Left lung (tissue), 4 donors: ENCODE measurements at regions not wholly inside any gene's neighbourhood (a gene's known extent, or its start where the extent isn't known, plus 50 kb on each side); places are given as distances from the start of the nearest gene placed in this dataset.
"Not testable (repeated sequence)": the region's sequence is repeated elsewhere in the genome, so short reads cannot be mapped to it uniquely, and the experiment has no call there.

Experiments used
- ATAC-seq: fragments of 200-7000 bp; cut with Tn5 transposase; one replicate; pipeline ENCODE4 v1.9.1; 2020; ENCODE audit warnings: moderate library complexity
- DNase-seq, 4 donors: peaks; one replicate each; pipeline ENCODE4 v3.0.0-alpha.2; 2013 to 2020
- H3K27ac ChIP-seq, 2 donors: fragments of 200-600 bp; sonication (generic) in 1 of 2; one replicate each; pipeline versions ENCODE4 v1.5.0 to v1.8.0; 2020 to 2021
- H3K27me3 ChIP-seq, 2 donors: fragments of 200-600 bp; sonication (generic) in 1 of 2; one replicate each; pipeline versions ENCODE4 v1.5.0 to v1.8.0; 2020 to 2021
- H3K36me3 ChIP-seq, 2 donors: fragments of 200-600 bp; sonication (generic) in 1 of 2; one replicate each; pipeline versions ENCODE4 v1.5.0 to v1.8.0; 2020 to 2021
- H3K4me1 ChIP-seq, 2 donors: fragments of 200-600 bp; one replicate each; pipeline ENCODE4 v1.8.0; 2021
- H3K4me3 ChIP-seq, 2 donors: fragments of 200-600 bp; sonication (generic) in 1 of 2; one replicate each; pipeline versions ENCODE4 v1.5.0 to v1.8.0; 2020 to 2021; ENCODE audit warnings: mild to moderate bottlenecking in 1 of 2
- H3K9me3 ChIP-seq, 2 donors: fragments of 200-600 bp; sonication (generic) in 1 of 2; one replicate each; pipeline versions ENCODE4 v1.5.0 to v1.8.0; 2020 to 2021
- intact Hi-C, 2 donors: fragments of 100-400 bp; cut with DNase I; formaldehyde crosslinking; loops; one replicate each; pipeline versions ENCODE4 v1.11.2 to v1.14.2; 2022
- TF ChIP-seq, protein P1 (sequence below), 2 donors: fragments of 200-600 bp; sonication (generic) in 1 of 2; IDR thresholded peaks; one replicate each; pipeline versions ENCODE4 v1.5.0 to v1.8.0; 2021; ENCODE audit warnings: antibody characterized with exemption in 2 of 2
- donor health status: DM: no; HTN: yes; CAD: no.
- donor health status: DM: no; HTN: no; CAD: no.

DNA sequence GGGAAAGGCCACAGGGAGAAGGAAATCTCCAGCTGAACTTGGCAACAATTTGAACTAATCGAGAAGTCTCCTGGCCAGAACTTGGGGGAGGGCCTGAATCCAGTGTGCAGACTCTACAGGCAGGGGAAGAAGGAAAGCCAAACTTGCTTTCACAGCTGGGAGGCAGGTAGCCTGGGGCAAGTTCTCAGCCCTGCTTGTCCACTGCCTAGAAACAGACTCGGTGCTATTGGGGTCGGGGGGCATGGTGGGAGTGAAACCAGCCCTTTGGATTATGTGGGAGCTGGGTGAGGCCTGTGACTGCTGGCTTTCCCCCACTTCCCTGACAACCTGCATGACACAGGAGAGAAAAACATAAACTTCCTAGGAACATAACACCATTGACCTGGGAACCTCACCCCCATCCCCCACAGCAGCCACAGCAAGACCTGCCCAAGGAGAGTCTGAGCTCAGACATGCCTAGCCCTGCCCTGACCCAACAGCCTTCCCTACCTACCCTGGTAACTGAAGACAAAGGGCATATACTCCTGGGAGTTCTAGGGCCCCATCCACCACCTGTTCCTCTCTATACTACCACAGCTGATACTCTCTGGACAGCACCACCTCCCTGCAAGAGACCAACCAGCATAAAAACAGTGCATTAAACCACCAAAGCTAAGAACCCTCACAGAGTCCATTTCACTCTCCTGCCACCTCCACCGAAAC, 103.7 kb upstream of the MNS1 start:
- no peaks in the 10 kb centered on the region for H3K27me3 ChIP-seq
- peaks cover 0 to 5% of the 10 kb centered on the region in 2 donors for H3K9me3 ChIP-seq
- TF ChIP-seq, protein P1, sequence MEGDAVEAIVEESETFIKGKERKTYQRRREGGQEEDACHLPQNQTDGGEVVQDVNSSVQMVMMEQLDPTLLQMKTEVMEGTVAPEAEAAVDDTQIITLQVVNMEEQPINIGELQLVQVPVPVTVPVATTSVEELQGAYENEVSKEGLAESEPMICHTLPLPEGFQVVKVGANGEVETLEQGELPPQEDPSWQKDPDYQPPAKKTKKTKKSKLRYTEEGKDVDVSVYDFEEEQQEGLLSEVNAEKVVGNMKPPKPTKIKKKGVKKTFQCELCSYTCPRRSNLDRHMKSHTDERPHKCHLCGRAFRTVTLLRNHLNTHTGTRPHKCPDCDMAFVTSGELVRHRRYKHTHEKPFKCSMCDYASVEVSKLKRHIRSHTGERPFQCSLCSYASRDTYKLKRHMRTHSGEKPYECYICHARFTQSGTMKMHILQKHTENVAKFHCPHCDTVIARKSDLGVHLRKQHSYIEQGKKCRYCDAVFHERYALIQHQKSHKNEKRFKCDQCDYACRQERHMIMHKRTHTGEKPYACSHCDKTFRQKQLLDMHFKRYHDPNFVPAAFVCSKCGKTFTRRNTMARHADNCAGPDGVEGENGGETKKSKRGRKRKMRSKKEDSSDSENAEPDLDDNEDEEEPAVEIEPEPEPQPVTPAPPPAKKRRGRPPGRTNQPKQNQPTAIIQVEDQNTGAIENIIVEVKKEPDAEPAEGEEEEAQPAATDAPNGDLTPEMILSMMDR (IDR thresholded peaks at IDR 0.05) = no peak
- H3K27ac ChIP-seq = no peak overlapping the region
- H3K4me1 ChIP-seq = no peaks in the 10 kb centered on the region
- ATAC-seq (no peak), DNase-seq (no peak)
- H3K4me3 ChIP-seq = no peak overlapping the region
- intact Hi-C loops = no loop called here
- no peaks in the 10 kb centered on the region for H3K36me3 ChIP-seq

DNA sequence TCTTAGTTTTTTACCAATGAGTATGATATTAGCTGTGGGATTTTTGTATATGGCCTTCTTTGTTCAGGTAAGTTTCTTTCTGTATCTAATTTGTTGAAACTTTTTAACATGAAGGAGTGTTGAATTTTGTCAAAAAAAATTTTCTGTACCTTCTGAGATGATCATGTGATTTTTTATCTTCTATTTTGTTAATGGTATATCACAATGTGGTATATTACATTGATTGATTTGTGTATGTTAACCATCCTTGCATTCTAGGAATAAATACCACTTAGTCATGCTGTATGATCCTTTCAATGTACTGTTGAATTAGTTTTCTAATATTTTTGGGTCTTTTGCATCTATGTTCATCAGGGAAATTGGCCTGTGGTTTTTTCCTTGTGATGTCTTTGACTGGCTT, 92.5 kb upstream of the MNS1 start:
- DNase-seq (no peak), ATAC-seq (no peak)
- Histone ChIP-seq H3K27me3 (no peaks in the 10 kb centered on the region), H3K9me3 (peaks cover 0 to 38% of the 10 kb centered on the region in 2 donors), H3K4me3 (no peak overlapping the region), H3K36me3 (no peaks in the 10 kb centered on the region), H3K27ac (no peak overlapping the region), H3K4me1 (no peaks in the 10 kb centered on the region)
- intact Hi-C loops = no loop called here
- TF ChIP-seq, protein P1 (IDR thresholded peaks at IDR 0.05) = no peak

DNA sequence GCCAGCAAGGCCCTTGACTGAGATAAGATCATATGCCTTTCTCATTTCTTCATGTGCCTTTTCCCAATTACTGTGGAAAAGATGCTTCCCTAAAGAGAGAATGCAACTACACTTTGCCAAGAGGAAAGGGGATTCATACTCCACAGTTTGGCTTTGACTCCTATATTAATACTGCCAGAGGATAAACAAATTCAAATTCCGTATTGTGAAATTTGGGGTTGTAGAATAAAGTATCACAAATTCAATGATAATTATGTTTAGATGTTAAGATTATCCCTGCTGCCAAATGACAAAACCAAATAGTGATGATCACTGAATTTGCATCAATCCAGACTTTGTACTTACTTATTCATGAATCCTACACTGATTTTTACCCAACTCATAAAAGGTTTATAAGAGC, 88.5 kb upstream of the MNS1 start:
- peak in 1 of 4 donors; percentile 2 for DNase-seq
- no peaks in the 10 kb centered on the region for H3K27me3 ChIP-seq
- no peaks in the 10 kb centered on the region for H3K4me1 ChIP-seq
- peaks cover 0 to 42% of the 10 kb centered on the region in 2 donors for H3K9me3 ChIP-seq
- no peak for ATAC-seq
- intact Hi-C loops = no loop called here
- H3K4me3 ChIP-seq = no peak overlapping the region
- TF ChIP-seq, protein P1 (IDR thresholded peaks at IDR 0.05) = no peak
- H3K27ac ChIP-seq = no peak overlapping the region
- no peaks in the 10 kb centered on the region for H3K36me3 ChIP-seq

DNA sequence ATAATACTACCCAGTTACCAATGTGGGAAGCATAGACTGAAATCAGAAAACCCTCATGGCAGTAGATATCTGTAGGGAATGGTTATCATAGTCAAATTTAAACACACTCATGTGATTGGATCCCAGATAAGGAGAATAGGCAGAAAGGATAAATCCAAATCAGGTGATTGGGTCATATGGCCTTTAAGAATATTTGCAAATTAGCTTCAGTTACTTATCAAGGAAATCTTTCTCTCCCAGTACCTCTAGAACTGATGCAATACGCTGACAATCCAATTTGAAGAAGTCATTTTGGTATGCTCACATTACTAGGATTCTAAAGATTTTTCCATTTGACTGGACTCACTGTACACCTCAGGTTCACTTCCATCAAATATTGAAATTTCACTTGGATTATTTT, 87.7 kb upstream of the MNS1 start:
- Histone ChIP-seq H3K4me3 (no peak overlapping the region), H3K4me1 (no peaks in the 10 kb centered on the region), H3K27ac (no peak overlapping the region), H3K9me3 (peaks cover 0 to 42% of the 10 kb centered on the region in 2 donors), H3K36me3 (no peaks in the 10 kb centered on the region), H3K27me3 (no peaks in the 10 kb centered on the region)
- intact Hi-C loops = no loop called here
- TF ChIP-seq, protein P1 (IDR thresholded peaks at IDR 0.05) = no peak
- ATAC-seq = no peak
- no peak for DNase-seq

DNA sequence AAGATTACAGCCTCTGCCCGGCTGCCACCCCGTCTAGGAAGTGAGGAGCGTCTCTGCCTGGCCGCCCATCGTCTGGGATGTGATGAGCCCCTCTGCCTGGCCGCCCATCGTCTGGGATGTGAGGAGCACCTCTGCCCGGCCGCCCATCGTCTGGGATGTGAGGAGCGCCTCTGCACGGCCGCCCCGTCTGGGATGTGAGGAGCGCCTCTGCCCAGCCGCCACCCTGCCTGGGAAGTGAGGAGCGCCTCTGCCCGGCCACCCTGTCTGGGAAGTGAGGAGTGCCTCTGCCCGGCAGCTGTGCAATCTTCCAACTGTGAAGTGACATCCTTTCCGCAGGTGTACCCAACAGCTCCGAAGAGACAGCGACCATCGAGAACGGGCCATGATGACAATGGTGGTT, 75.6 kb upstream of the MNS1 start:
- H3K4me3 ChIP-seq, H3K36me3 ChIP-seq, H3K27ac ChIP-seq, ATAC-seq, H3K4me1 ChIP-seq, intact Hi-C loops, H3K27me3 ChIP-seq: not testable (repeated sequence)
- H3K9me3 ChIP-seq = peaks cover 0 to 22% of the 10 kb centered on the region in 2 donors
- DNase-seq = peak in 1 of 4 donors; percentile 58

DNA sequence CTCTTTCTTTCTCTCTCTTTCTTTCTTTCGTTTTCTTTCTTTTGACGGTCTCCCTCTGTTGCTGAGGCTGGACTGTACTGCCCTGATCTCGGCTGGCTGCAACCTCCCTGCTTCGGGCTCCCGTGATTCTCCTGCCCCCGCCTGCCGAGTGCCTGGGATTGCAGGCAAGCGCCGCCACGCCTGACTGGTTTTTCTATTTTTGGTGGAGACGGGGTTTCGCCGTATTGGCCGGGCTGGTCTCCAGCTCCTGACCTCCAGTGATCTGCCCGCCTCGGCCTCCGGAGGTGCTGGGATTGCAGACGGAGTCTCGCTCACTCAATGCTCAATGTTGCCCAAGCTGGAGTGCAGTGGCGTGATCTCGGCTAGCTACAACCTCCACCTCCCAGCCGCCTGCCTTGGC, 75.2 kb upstream of the MNS1 start:
- H3K4me3 ChIP-seq, H3K4me1 ChIP-seq, intact Hi-C loops, H3K36me3 ChIP-seq, H3K27me3 ChIP-seq, ATAC-seq, H3K27ac ChIP-seq: not testable (repeated sequence)
- DNase-seq = peak in 1 of 4 donors; percentile 59
- peaks cover 0 to 19% of the 10 kb centered on the region in 2 donors for H3K9me3 ChIP-seq
